Aorta (tissue), 5 donors: ENCODE measurements at regions not wholly inside any gene's neighbourhood (a gene's known extent, or its start where the extent isn't known, plus 50 kb on each side); places are given as distances from the start of the nearest gene placed in this dataset.

Experiments
- ATAC-seq: fragments of 200-7000 bp; cut with Tn5 transposase; one replicate; pipeline ENCODE4 v1.9.1; 2022; ENCODE audit warnings: moderate library complexity; ENCODE audit not compliant: low FRiP score
- DNase-seq, 2 donors: peaks; one replicate each; pipeline ENCODE4 v3.0.0-alpha.2; 2020
- H3K27ac ChIP-seq, 2 donors: one replicate each; pipeline ENCODE4 v1.5.1; 2013; ENCODE audit warnings: low read length in 2 of 2, mild to moderate bottlenecking in 2 of 2, moderate library complexity in 2 of 2, control low read depth in 1 of 2, inconsistent platforms in 1 of 2, low read depth in 1 of 2
- H3K27me3 ChIP-seq, 2 donors: one replicate each; pipeline ENCODE4 v1.6.1; 2013; ENCODE audit warnings: control low read depth in 1 of 2, low read length in 1 of 2, mild to moderate bottlenecking in 1 of 2, moderate library complexity in 1 of 2; ENCODE audit not compliant: insufficient read depth in 2 of 2, control insufficient read depth in 1 of 2
- H3K36me3 ChIP-seq, 2 donors: one replicate each; pipeline ENCODE4 v1.6.1; 2013; ENCODE audit warnings: control low read depth in 1 of 2, low read length in 1 of 2, mild to moderate bottlenecking in 1 of 2; ENCODE audit not compliant: insufficient read depth in 2 of 2, control insufficient read depth in 1 of 2
- H3K4me1 ChIP-seq, 2 donors: one replicate each; pipeline ENCODE4 v1.6.1; 2013; ENCODE audit warnings: low read length in 2 of 2, control low read depth in 1 of 2, mild to moderate bottlenecking in 1 of 2, moderate library complexity in 1 of 2; ENCODE audit not compliant: insufficient read depth in 2 of 2, control insufficient read depth in 1 of 2
- H3K4me3 ChIP-seq, 2 donors: one replicate each; pipeline ENCODE4 v1.5.1; 2013; ENCODE audit warnings: low read length in 2 of 2, control low read depth in 1 of 2, mild to moderate bottlenecking in 1 of 2
- H3K9me3 ChIP-seq: one replicate; pipeline ENCODE4 v1.6.1; 2013; ENCODE audit warnings: mild to moderate bottlenecking, low read length; ENCODE audit not compliant: control insufficient read depth
- WGBS, 2 donors: extraction: QIAGEN DNeasy Blood & Tissue Kit; methylation state at CpG; one replicate each; pipeline ENCODE4 v1.1.7; 2013; 5-methylcytosine and 5-hydroxymethylcytosine counted together
- intact Hi-C, 2 donors: fragments of 100-400 bp; cut with DNase I; formaldehyde crosslinking; loops; one replicate each; pipeline versions ENCODE4 v1.14.2 to v1.15.0; 2022
- donor health status: healthy with polysubstance abuse.
- donor health status: Bipolar disorder and iron deficiency.
- donor health status: DM: no; HTN: no; CAD: no.
- donor health status: DM: no; HTN: no; CAD: no.
- donor health status: DM: yes; HTN: yes; CAD: no.

GRCh38 chr1:194600716-194601115, 1414.3 kb upstream of the B3GALT2 start:
- H3K4me3 ChIP-seq, result no peak overlapping the region
- no peak for DNase-seq
- H3K9me3 ChIP-seq, result no peaks in the 10 kb centered on the region
- WGBS, 2 donors, result 76 to 79% methylated on average over 3 of the region's 3 CpGs
- intact Hi-C loops, result no loop called here
- H3K27ac ChIP-seq, result no peak overlapping the region
- H3K27me3 ChIP-seq, result no peaks in the 10 kb centered on the region
- no peaks in the 10 kb centered on the region for H3K36me3 ChIP-seq
- no peak for ATAC-seq
- H3K4me1 ChIP-seq, result no peaks in the 10 kb centered on the region

DNA sequence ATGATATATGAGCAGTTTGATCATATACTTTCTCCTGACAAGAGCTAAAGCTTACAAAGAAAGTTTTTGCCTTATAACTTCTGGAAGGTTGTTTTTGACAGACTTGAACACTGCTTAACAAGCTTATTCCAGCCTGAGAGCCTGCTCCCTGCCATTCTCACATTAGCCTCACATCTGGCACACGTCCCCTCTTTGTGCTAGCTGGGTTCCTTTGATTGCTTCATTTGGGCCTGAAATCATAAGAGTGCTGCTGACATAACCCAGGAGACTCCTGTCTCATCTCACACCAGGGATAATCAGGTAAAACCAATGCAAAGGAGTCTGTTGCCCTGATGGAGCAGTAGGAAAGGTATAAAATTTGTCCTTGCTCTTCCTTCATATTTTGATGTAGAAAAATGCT, 1411.7 kb upstream of the B3GALT2 start:
- 23 to 29% methylated on average over 1 of the region's 1 CpG for WGBS, 2 donors
- Histone ChIP-seq H3K9me3 (no peaks in the 10 kb centered on the region), H3K4me3 (no peak overlapping the region), H3K27me3 (no peaks in the 10 kb centered on the region), H3K4me1 (no peaks in the 10 kb centered on the region), H3K36me3 (no peaks in the 10 kb centered on the region), H3K27ac (no peak overlapping the region)
- no peak for ATAC-seq
- no peak for DNase-seq
- intact Hi-C loops, result no loop called here

DNA sequence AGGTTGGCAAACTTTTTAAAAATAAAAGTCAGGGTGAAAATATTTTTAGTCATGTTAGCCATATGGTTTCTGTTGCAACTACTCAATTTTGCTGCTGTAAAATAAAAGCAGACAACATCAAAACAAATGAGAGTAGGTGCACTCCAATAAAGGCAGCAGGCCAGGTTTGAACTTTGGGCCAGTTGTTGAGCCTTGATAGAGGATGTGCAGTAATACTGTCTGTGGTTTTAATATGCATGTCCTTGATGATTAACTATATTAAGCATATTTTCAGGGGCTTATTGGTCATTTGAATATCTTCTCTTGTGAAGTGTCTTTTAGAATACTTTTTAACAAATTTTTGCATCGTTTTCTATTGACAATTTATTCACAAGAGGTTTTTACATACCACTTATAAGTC, 1399.9 kb upstream of the B3GALT2 start:
- no peaks in the 10 kb centered on the region for H3K9me3 ChIP-seq
- intact Hi-C loops, result no loop called here
- 63 to 79% methylated on average over 1 of the region's 1 CpG for WGBS, 2 donors
- H3K36me3 ChIP-seq, result no peaks in the 10 kb centered on the region
- ATAC-seq (no peak), DNase-seq (no peak)
- no peak overlapping the region for H3K27ac ChIP-seq
- H3K4me3 ChIP-seq, result no peak overlapping the region
- H3K4me1 ChIP-seq, result no peaks in the 10 kb centered on the region
- no peaks in the 10 kb centered on the region for H3K27me3 ChIP-seq

DNA sequence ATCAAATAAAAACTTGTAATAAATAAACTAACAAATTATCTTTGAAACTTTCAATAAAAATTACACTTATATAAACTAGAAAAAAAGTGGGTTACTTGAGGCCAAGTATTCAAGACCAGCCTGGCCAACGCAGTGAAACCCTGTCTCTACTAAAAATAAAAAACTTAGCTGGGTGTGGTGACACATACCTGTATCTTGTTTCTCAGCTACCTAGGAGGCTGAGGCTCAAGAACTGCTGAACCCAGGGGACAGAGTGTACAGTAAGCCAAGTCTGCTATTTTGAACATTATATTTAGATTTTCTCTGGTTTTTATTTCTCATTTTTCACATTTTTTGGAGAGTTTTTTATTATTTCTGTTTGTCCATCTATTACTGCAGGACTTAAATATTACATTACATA, 1397.6 kb upstream of the B3GALT2 start:
- H3K4me3 ChIP-seq, result no peak overlapping the region
- intact Hi-C loops, result no loop called here
- H3K27ac ChIP-seq, result no peak overlapping the region
- H3K4me1 ChIP-seq, result no peaks in the 10 kb centered on the region
- no peaks in the 10 kb centered on the region for H3K9me3 ChIP-seq
- H3K27me3 ChIP-seq, result no peaks in the 10 kb centered on the region
- 17 to 18% methylated on average over 1 of the region's 1 CpG for WGBS, 2 donors
- ATAC-seq (no peak), DNase-seq (no peak)
- no peaks in the 10 kb centered on the region for H3K36me3 ChIP-seq

- no peaks in the 10 kb centered on the region for H3K4me1 ChIP-seq
- H3K4me3 ChIP-seq, result no peak overlapping the region
- DNase-seq (no peak), ATAC-seq (no peak)
- H3K9me3 ChIP-seq, result no peaks in the 10 kb centered on the region
- H3K27ac ChIP-seq, result no peak overlapping the region
- H3K36me3 ChIP-seq, result no peaks in the 10 kb centered on the region
- no peaks in the 10 kb centered on the region for H3K27me3 ChIP-seq
- intact Hi-C loops, result no loop called here
These were observed 1384.1 kb upstream of the B3GALT2 start for GRCh38 chr1:194570476-194570875.

DNA sequence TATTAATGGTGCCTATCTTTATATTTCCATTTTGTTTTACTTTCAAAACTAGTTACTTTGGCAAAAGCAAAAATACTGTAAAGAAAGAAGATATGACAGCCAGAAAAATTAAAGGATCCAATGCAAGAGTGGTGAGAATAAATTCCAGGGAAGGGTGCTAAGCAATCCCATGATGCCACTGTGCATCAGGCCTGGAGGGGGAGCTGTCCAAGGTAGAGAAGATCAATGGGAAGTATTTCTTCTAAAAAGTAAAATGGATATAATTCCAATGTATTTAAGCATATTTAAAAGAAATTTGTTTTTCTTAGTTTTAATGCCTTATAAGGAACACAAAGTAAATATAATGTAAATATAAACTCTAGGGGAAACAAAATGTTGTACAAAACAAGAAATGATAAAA, 1382.2 kb upstream of the B3GALT2 start:
- ATAC-seq (no peak), DNase-seq (no peak)
- H3K27me3 ChIP-seq, result no peaks in the 10 kb centered on the region
- H3K27ac ChIP-seq, result no peak overlapping the region
- intact Hi-C loops, result no loop called here
- no peak overlapping the region for H3K4me3 ChIP-seq
- no peaks in the 10 kb centered on the region for H3K9me3 ChIP-seq
- H3K36me3 ChIP-seq, result no peaks in the 10 kb centered on the region
- H3K4me1 ChIP-seq, result no peaks in the 10 kb centered on the region

DNA sequence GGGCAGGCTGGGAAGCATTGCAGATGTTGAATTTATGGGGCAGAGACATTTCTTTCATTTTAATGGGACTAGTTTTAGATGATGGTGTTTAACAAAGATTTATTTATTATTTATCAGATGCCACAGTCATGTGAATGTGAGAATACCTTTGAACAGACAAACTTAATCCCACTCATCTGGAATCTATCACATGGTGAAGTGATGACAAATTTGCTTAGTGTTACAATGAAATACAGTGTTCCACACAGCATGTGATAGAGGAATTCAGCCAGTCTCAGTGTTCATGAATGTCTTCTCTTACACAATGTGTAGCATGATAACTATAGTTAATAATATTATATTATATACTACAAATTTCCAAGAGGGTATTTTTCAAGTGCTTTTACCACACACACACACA, 1361.7 kb upstream of the B3GALT2 start:
- intact Hi-C loops, result no loop called here
- ATAC-seq (no peak), DNase-seq (no peak)
- Histone ChIP-seq H3K27ac (no peak overlapping the region), H3K36me3 (no peaks in the 10 kb centered on the region), H3K9me3 (no peaks in the 10 kb centered on the region), H3K27me3 (no peaks in the 10 kb centered on the region), H3K4me3 (no peak overlapping the region), H3K4me1 (no peaks in the 10 kb centered on the region)

DNA sequence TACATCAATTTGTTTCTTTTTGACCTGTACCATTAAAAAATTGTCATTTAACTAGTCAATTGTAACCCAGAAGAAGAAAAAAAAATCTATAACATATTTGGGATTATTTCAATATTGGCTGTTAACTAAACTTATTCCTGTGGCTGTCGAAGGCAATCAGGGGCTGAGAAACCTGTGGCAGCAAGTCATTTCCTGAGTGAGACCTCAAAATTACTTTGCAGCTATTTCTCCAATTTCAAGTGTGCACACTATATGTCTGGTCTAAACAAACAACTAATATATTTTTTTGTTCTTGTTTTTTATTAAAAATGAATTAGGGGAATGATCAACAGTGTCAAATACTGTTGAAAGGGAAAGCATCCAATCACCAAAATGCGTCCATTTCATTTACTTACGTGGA, 1357.6 kb upstream of the B3GALT2 start:
- 92 to 95% methylated on average over 3 of the region's 3 CpGs for WGBS, 2 donors
- intact Hi-C loops, result no loop called here
- no peak for ATAC-seq

DNA sequence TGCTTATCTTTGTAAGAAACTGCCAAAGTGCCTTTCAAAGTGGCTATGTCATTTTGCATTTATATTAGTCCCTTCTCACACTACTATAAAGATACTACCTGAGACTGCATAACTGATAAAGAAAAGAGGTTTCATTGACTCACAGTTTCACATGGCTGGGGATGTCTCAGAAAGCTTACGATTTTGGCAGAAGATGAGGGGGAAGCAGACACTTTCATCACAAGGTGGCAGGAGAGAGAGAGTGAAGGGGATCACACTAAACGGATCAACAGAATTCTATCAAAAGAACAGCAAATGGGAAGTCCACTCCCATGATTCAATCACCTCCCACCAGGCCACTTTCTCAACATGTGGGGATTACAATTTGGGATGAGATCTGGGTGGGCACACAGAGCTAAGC, 1352.0 kb upstream of the B3GALT2 start:
- intact Hi-C loops, result no loop called here
- Histone ChIP-seq H3K27ac (no peak overlapping the region), H3K36me3 (no peaks in the 10 kb centered on the region), H3K4me1 (no peaks in the 10 kb centered on the region), H3K9me3 (no peaks in the 10 kb centered on the region), H3K4me3 (no peak overlapping the region), H3K27me3 (no peaks in the 10 kb centered on the region)
- DNase-seq (no peak), ATAC-seq (no peak)
- WGBS, 2 donors, result 32 to 51% methylated on average over 2 of the region's 2 CpGs

More for the DNA sequence above, 1357.6 kb upstream of the B3GALT2 start:
- H3K27ac ChIP-seq, result no peak overlapping the region
- H3K9me3 ChIP-seq, result no peaks in the 10 kb centered on the region
- no peak overlapping the region for H3K4me3 ChIP-seq
- no peak for DNase-seq
- H3K4me1 ChIP-seq, result no peaks in the 10 kb centered on the region
- no peaks in the 10 kb centered on the region for H3K36me3 ChIP-seq
- no peaks in the 10 kb centered on the region for H3K27me3 ChIP-seq

DNA sequence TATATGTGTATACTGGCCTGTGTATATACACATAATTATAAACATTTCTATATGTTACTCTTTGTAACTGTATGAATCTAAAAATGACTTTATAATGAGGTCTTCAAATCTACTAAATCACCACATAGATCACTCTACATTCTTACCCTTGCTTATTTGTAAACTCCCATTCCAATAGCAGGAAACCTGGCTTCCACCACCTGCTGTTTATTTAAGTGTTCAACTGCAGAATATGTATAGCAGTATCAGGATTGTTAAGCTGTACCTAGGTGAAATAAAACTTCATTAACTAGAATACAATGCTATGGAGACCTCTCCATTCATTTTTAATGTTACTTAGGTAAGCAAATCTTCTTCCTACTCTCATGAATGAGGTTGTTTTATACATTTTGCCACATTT, 1351.1 kb upstream of the B3GALT2 start:
- ATAC-seq (no peak), DNase-seq (no peak)
- H3K4me3 ChIP-seq, result no peak overlapping the region
- H3K36me3 ChIP-seq, result no peaks in the 10 kb centered on the region
- H3K27me3 ChIP-seq, result no peaks in the 10 kb centered on the region
- intact Hi-C loops, result no loop called here
- no peaks in the 10 kb centered on the region for H3K4me1 ChIP-seq
- no peaks in the 10 kb centered on the region for H3K9me3 ChIP-seq
- no peak overlapping the region for H3K27ac ChIP-seq
